ENCODE measurements at regions not wholly inside any gene's neighbourhood (a gene's known extent, or its start where the extent isn't known, plus 50 kb on each side); places are given as distances from the start of the nearest gene placed in this dataset.

- no peak for TF ChIP-seq CTCF (IDR thresholded peaks at IDR 0.05; ENCODE audit: control extremely low read depth, extremely low read depth, low read depth, missing control alignments)
- no peak for DNase-seq (ENCODE audit: extremely low spot score)
- CTCF ChIA-PET: no interaction called here
- POLR2A ChIA-PET: no interaction called here
Observed at GRCh38 chr16:51393381-51394005, 242.4 kb upstream of the SALL1 start.

- ChIA-PET CTCF (no interaction called here), POLR2A (no interaction called here)
- no peak for TF ChIP-seq CTCF (IDR thresholded peaks at IDR 0.05; ENCODE audit: control extremely low read depth, extremely low read depth, low read depth, missing control alignments)
- DNase-seq (ENCODE audit: extremely low spot score): no peak
Observed at GRCh38 chr16:51392521-51393187, 241.6 kb upstream of the SALL1 start.

GRCh38 chr16:51391798-51392511, 240.9 kb upstream of the SALL1 start:
- DNase-seq (ENCODE audit: extremely low spot score): no peak
- no peak for TF ChIP-seq CTCF (IDR thresholded peaks at IDR 0.05; ENCODE audit: control extremely low read depth, extremely low read depth, low read depth, missing control alignments)
- ChIA-PET CTCF (no interaction called here), POLR2A (no interaction called here)

- ChIA-PET POLR2A (no interaction called here), CTCF (interaction anchor here (1.3 kb wide), 1 partner anchor 21 kb away, joined by 4 read pairs; no protein-coding TSS in a partner anchor)
- DNase-seq (ENCODE audit: extremely low spot score): no peak
- TF ChIP-seq CTCF (IDR thresholded peaks at IDR 0.05; ENCODE audit: control extremely low read depth, extremely low read depth, low read depth, missing control alignments): no peak
Observed at GRCh38 chr16:51390877-51391276, 239.8 kb upstream of the SALL1 start.

GRCh38 chr16:51389881-51390280, 238.8 kb upstream of the SALL1 start:
- TF ChIP-seq CTCF (IDR thresholded peaks at IDR 0.05; ENCODE audit: control extremely low read depth, extremely low read depth, low read depth, missing control alignments): no peak
- CTCF ChIA-PET: no interaction called here
- no peak for DNase-seq (ENCODE audit: extremely low spot score)
- POLR2A ChIA-PET: no interaction called here

GRCh38 chr16:51388516-51388951, 237.5 kb upstream of the SALL1 start:
- ChIA-PET POLR2A (no interaction called here), CTCF (no interaction called here)

More at GRCh38 chr16:51388516-51388951, 237.5 kb upstream of the SALL1 start:
- DNase-seq (ENCODE audit: extremely low spot score): no peak
- TF ChIP-seq CTCF (IDR thresholded peaks at IDR 0.05; ENCODE audit: control extremely low read depth, extremely low read depth, low read depth, missing control alignments): no peak

All from GM10248 (cell line).